ENCODE measurements at regions not wholly inside any gene's neighbourhood (a gene's known extent, or its start where the extent isn't known, plus 50 kb on each side); places are given as distances from the start of the nearest gene placed in this dataset.

DNA sequence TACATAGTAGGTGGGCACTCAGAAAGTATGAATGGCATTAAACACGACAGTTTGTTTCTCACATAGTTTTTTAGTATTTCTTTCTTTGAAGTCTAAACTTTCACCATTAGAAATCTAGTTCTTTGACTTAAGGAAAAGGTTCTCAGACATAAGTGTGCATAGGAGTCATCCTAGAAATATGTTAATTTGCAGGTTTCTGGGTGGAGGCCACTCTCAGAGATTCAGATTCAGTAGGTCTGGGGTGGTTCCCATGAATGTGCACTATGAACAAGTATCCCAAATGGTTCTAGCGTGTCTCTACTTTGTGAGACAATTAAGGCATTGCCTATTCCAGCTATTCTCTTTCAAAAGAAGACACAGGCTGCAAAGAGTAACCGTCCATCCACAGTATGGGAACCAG is 119.3 kb downstream of the NGF start:
- Histone ChIP-seq H2AFZ (ENCODE audit: low read length, unreplicated experiment) (no peak overlapping the region), H3K79me2 (ENCODE audit: control insufficient read depth, insufficient read depth, low read length, unreplicated experiment) (no peaks in the 10 kb centered on the region), H3K27me3 (ENCODE audit: insufficient read depth, low read length) (no peaks in the 10 kb centered on the region), H3K4me1 (ENCODE audit: control insufficient read depth, insufficient read depth, low read length, unreplicated experiment) (no peaks in the 10 kb centered on the region), H3K36me3 (ENCODE audit: insufficient read depth, low read length) (no peaks in the 10 kb centered on the region), H3K4me3 (ENCODE audit: low read depth, low read length) (no peak overlapping the region), H3K27ac (ENCODE audit: low read depth, low read length) (no peak overlapping the region)

DNA sequence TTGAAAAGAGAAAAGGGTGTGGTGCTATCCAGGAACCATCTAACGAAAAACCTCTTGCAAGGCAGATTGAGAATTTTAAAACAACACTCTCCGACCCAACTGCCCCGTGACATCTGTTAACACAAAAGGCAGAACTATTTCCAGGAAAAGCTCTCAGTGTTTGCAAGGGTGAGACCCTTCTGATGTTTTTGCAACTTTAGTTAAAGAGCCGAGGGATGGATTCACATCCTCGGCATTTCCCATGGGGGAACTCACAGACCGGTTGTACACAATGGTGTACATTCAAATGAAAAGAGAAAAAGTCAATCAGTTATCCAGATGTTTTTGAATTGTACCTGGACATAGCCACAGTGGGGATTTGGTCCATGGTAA is 120.0 kb downstream of the NGF start:
- no peaks in the 10 kb centered on the region for H3K27me3 ChIP-seq (ENCODE audit: insufficient read depth, low read length)
- H3K27ac ChIP-seq (ENCODE audit: low read depth, low read length): no peak overlapping the region
- H3K36me3 ChIP-seq (ENCODE audit: insufficient read depth, low read length): no peaks in the 10 kb centered on the region
- H3K4me3 ChIP-seq (ENCODE audit: low read depth, low read length): no peak overlapping the region
- H2AFZ ChIP-seq (ENCODE audit: low read length, unreplicated experiment): no peak overlapping the region
- H3K79me2 ChIP-seq (ENCODE audit: control insufficient read depth, insufficient read depth, low read length, unreplicated experiment): no peaks in the 10 kb centered on the region
- no peaks in the 10 kb centered on the region for H3K4me1 ChIP-seq (ENCODE audit: control insufficient read depth, insufficient read depth, low read length, unreplicated experiment)

DNA sequence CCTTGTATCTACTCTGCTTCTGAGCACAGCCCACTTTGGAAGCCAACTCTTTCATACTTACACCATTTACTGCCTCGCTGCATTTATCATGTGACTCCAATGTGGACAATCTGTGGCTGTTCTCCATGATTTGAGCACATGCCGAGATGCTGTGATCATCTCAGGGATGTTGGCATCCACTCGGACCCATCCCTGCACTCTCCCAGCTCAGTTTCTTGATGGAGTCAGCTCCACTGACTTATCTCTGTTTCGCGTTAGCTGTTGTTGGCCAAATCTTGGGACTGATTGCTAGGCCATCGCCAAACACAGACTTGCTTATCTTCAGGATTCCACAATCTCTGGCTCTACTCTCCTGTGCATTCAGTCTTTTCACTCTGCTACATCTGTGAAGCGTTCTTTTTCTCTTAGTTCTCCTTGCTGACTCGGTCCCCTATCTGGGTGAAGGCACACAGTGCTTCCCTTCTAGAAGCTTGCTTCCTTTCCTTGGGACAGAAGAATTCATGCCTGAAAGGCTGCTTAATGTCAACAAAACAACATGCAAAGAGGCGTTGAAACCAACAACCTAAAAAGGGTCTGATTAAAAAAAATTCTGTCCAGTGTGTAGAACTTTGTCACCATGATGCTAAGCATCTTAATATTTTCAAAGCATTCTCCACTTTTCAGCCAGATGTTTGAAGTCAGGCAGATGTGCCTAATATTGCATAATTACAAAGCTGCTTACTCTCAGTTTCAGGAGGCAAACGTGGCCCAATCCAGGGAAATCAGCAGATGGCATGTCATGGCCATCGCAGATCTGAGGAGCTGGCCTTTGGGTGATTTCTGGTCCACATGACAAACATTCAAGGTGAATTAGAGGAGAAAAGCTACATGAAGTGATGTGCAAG is 120.7 kb downstream of the NGF start:
- no peaks in the 10 kb centered on the region for H3K4me1 ChIP-seq (ENCODE audit: control insufficient read depth, insufficient read depth, low read length, unreplicated experiment)
- no peak overlapping the region for H2AFZ ChIP-seq (ENCODE audit: low read length, unreplicated experiment)
- H3K79me2 ChIP-seq (ENCODE audit: control insufficient read depth, insufficient read depth, low read length, unreplicated experiment): no peaks in the 10 kb centered on the region
- H3K36me3 ChIP-seq (ENCODE audit: insufficient read depth, low read length): no peaks in the 10 kb centered on the region
- H3K4me3 ChIP-seq (ENCODE audit: low read depth, low read length): no peak overlapping the region
- no peaks in the 10 kb centered on the region for H3K27me3 ChIP-seq (ENCODE audit: insufficient read depth, low read length)
- no peak overlapping the region for H3K27ac ChIP-seq (ENCODE audit: low read depth, low read length)

DNA sequence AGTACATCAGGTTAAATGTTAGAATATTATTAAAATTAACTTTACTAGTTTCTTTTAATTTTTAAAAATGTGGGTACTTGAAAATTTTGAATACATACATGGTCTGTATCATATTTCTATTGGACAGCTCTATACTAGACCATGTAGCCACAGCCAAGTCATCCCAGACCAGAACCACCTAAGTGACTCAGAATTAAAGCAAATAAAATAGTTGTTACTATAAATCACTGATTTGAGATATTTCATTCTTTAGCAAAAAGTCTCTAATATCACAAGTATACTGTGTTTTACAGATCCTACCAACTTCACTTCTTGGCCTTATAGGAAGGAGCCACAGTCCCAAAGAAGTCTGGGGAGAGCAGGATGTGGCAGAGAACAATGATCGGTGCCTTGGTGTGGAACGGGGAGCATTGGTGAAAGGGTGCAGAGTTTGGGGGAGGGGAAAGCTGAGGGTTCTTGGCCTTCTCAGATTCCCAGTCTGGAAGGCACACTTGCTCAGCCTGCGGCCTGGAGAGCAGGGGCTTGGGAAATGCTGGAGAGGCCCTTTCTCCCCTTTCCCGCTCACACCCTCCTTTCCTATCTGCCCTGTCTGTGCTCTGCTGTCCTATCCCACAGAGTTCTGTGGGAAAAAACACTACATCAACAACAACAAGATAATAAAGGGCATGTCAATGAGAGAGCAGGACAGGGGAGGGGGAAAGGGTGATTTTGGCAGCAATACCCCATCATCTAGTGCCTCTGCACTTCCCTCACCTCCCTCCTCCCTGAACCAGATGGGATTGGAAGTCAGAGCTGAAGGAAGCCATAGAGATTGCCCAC is 122.1 kb downstream of the NGF start:
- H2AFZ ChIP-seq (ENCODE audit: low read length, unreplicated experiment): no peak overlapping the region
- H3K4me1 ChIP-seq (ENCODE audit: control insufficient read depth, insufficient read depth, low read length, unreplicated experiment): peaks cover 2% of the 10 kb centered on the region
- no peaks in the 10 kb centered on the region for H3K36me3 ChIP-seq (ENCODE audit: insufficient read depth, low read length)
- no peak overlapping the region for H3K27ac ChIP-seq (ENCODE audit: low read depth, low read length)
- H3K27me3 ChIP-seq (ENCODE audit: insufficient read depth, low read length): no peaks in the 10 kb centered on the region
- H3K79me2 ChIP-seq (ENCODE audit: control insufficient read depth, insufficient read depth, low read length, unreplicated experiment): no peaks in the 10 kb centered on the region
- H3K4me3 ChIP-seq (ENCODE audit: low read depth, low read length): no peak overlapping the region

DNA sequence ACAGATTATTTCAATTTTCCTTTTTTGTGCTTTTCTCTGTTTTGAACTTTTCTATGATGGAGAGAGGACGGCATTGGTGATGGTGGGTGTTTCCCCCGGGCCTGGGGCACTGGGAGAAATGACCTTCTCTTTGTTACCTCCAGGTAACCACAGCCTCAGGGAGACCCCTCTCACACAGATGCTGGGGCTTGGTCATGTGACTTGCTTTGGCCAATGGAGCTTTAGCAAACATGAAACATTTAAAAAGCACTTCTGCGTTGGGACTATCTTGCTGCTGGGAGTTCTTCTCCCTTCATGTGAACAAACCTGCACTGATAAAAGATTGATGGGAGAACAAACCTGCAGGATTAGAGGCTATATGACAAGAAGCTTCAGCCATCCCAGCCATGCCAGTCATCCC is 122.9 kb downstream of the NGF start:
- H3K4me3 ChIP-seq (ENCODE audit: low read depth, low read length): no peak overlapping the region
- no peaks in the 10 kb centered on the region for H3K36me3 ChIP-seq (ENCODE audit: insufficient read depth, low read length)
- H3K27ac ChIP-seq (ENCODE audit: low read depth, low read length): no peak overlapping the region
- H3K79me2 ChIP-seq (ENCODE audit: control insufficient read depth, insufficient read depth, low read length, unreplicated experiment): no peaks in the 10 kb centered on the region
- H3K27me3 ChIP-seq (ENCODE audit: insufficient read depth, low read length): no peaks in the 10 kb centered on the region
- H3K4me1 ChIP-seq (ENCODE audit: control insufficient read depth, insufficient read depth, low read length, unreplicated experiment): peaks cover 10% of the 10 kb centered on the region
- no peak overlapping the region for H2AFZ ChIP-seq (ENCODE audit: low read length, unreplicated experiment)

DNA sequence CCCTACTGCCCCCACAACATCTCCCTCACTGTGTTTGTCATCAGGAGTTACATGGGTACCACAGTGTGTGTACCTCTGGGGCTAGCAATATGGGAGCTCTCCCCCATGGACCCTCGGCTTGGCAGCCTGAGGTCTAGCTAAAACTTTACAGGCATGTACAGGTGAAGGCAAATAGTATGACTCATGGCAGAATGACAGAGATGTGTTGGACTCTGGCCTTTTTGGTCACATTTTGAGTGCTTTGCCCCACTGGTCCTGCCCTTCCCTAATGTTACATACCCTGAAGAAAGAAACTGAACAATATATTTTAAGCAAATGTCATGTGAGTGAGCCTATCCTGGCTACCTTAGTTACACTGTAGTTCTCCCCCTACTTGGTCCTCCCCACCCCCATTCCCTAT is 124.0 kb downstream of the NGF start:
- Histone ChIP-seq H3K4me1 (ENCODE audit: control insufficient read depth, insufficient read depth, low read length, unreplicated experiment) (peaks cover 17% of the 10 kb centered on the region), H3K27ac (ENCODE audit: low read depth, low read length) (no peak overlapping the region), H3K27me3 (ENCODE audit: insufficient read depth, low read length) (no peaks in the 10 kb centered on the region), H2AFZ (ENCODE audit: low read length, unreplicated experiment) (no peak overlapping the region), H3K36me3 (ENCODE audit: insufficient read depth, low read length) (no peaks in the 10 kb centered on the region), H3K79me2 (ENCODE audit: control insufficient read depth, insufficient read depth, low read length, unreplicated experiment) (no peaks in the 10 kb centered on the region), H3K4me3 (ENCODE audit: low read depth, low read length) (no peak overlapping the region)

DNA sequence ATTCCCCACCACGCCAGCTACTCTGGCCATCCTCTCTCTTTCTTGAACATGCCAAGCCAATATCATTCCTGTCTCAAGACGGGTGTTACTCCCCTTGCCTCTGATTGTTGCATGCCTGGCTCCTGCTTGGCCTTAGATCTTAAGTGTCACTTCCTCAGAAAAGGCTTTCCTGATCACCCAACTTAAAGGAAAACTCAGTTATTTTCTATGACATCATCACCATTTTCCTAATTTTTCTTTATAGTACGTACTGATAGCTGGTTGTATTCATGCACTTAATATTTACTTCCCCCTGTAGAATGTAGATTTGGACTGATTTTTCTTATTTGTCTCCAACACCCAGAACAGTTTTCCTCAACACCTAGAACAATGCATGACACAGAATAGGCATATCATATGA is 123.8 kb upstream of the TSPAN2 start:
- H3K27ac ChIP-seq (ENCODE audit: low read depth, low read length): no peak overlapping the region
- H3K4me1 ChIP-seq (ENCODE audit: control insufficient read depth, insufficient read depth, low read length, unreplicated experiment): peaks cover 21% of the 10 kb centered on the region
- no peaks in the 10 kb centered on the region for H3K36me3 ChIP-seq (ENCODE audit: insufficient read depth, low read length)
- no peak overlapping the region for H3K4me3 ChIP-seq (ENCODE audit: low read depth, low read length)
- H3K27me3 ChIP-seq (ENCODE audit: insufficient read depth, low read length): no peaks in the 10 kb centered on the region
- no peak overlapping the region for H2AFZ ChIP-seq (ENCODE audit: low read length, unreplicated experiment)
- H3K79me2 ChIP-seq (ENCODE audit: control insufficient read depth, insufficient read depth, low read length, unreplicated experiment): no peaks in the 10 kb centered on the region

DNA sequence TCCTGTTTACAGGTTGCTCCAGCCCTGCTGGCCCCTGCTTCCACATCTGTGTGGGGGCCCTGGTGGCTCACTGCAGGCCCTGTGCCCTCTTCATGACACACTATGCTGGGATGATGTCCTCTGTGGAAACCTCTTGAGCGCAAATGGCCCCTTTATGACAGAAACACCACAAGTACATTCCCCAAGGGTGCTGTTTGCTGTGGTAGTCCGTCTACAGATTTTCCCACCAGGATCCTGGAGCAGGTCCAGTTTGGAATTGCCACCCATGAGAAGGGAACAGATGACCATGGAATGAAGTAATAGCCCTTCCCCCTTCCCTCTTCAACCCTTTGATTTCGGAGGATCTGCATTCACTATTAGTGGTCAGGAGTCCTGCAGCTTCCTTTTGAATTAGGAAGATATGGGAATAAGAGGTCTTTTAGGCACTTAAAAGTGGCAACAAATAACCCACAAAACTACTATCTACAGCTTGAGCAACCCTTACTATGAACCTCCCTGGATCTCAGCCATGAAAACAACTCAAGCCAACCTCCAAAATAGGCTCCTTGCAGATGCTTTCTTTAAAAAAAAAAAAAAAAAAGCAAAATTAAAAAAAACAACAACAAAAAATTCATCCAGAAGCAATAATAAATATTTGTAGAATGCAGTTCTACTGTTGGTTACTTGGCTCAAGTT is 121.9 kb upstream of the TSPAN2 start:
- H3K36me3 ChIP-seq (ENCODE audit: insufficient read depth, low read length): no peaks in the 10 kb centered on the region
- no peaks in the 10 kb centered on the region for H3K27me3 ChIP-seq (ENCODE audit: insufficient read depth, low read length)
- H2AFZ ChIP-seq (ENCODE audit: low read length, unreplicated experiment): no peak overlapping the region
- no peak overlapping the region for H3K27ac ChIP-seq (ENCODE audit: low read depth, low read length)
- peaks cover 21% of the 10 kb centered on the region for H3K4me1 ChIP-seq (ENCODE audit: control insufficient read depth, insufficient read depth, low read length, unreplicated experiment)
- no peak overlapping the region for H3K4me3 ChIP-seq (ENCODE audit: low read depth, low read length)
- no peaks in the 10 kb centered on the region for H3K79me2 ChIP-seq (ENCODE audit: control insufficient read depth, insufficient read depth, low read length, unreplicated experiment)

DNA sequence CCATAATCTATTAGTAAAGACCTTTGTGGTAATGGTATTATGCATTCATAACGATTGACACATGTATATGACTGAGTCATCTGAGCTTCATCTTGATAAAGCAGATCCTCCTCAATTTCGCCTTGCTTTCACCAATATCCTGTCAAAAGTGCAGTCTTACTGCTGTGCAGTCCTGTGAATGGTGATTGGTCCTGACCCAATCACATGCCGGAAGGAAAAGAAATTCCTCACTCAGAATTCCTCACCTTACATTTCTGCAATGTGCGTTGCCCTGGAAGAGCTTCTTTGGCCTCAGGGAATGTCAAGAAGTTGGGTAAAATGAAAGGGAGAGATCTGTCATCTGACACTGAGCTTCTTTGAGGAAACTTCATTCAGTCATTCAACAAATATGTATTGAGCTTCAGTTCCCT is 121.0 kb upstream of the TSPAN2 start:
- no peak overlapping the region for H3K27ac ChIP-seq (ENCODE audit: low read depth, low read length)

DNA sequence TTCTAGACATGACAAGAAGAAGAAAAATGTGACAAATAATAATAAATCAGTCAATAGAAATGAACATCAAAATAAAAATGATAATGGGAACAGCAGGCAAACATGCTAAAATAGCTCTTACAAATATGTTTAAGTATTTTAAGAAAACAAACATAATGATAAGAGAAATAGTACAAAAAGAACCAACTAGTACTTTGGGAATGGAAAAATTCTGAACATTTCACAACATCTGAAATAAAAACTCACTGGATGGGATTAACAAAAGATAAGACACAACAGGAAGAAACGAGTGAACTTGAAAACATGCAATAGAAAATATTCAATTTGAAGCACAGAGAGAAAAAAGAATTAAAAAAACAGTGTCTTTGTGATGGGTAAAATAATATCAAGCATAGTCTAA is 115.2 kb upstream of the TSPAN2 start:
- Histone ChIP-seq H3K27ac (ENCODE audit: low read depth, low read length) (no peak overlapping the region), H3K4me1 (ENCODE audit: control insufficient read depth, insufficient read depth, low read length, unreplicated experiment) (peaks cover 21% of the 10 kb centered on the region), H3K36me3 (ENCODE audit: insufficient read depth, low read length) (no peaks in the 10 kb centered on the region), H3K79me2 (ENCODE audit: control insufficient read depth, insufficient read depth, low read length, unreplicated experiment) (no peaks in the 10 kb centered on the region), H3K27me3 (ENCODE audit: insufficient read depth, low read length) (no peaks in the 10 kb centered on the region), H3K4me3 (ENCODE audit: low read depth, low read length) (no peak overlapping the region), H2AFZ (ENCODE audit: low read length, unreplicated experiment) (no peak overlapping the region)

More for the DNA sequence above, 121.0 kb upstream of the TSPAN2 start:
- Histone ChIP-seq H3K27me3 (ENCODE audit: insufficient read depth, low read length) (no peaks in the 10 kb centered on the region), H3K79me2 (ENCODE audit: control insufficient read depth, insufficient read depth, low read length, unreplicated experiment) (no peaks in the 10 kb centered on the region), H3K4me1 (ENCODE audit: control insufficient read depth, insufficient read depth, low read length, unreplicated experiment) (peaks cover 21% of the 10 kb centered on the region), H3K36me3 (ENCODE audit: insufficient read depth, low read length) (no peaks in the 10 kb centered on the region), H2AFZ (ENCODE audit: low read length, unreplicated experiment) (no peak overlapping the region), H3K4me3 (ENCODE audit: low read depth, low read length) (no peak overlapping the region)

Measured in ACC112 (cell line).